Neural progenitor cell (in vitro differentiated cells): ENCODE measurements at regions not wholly inside any gene's neighbourhood (a gene's known extent, or its start where the extent isn't known, plus 50 kb on each side); places are given as distances from the start of the nearest gene placed in this dataset.

ENCODE experiments used
- EZH2 ChIP-seq: fragments of 200-600 bp; sonication (generic); IDR thresholded peaks from 2 replicates; pipeline ENCODE4 v1.6.1; 2017; ENCODE audit warnings: antibody characterized with exemption, mild to moderate bottlenecking, moderate library complexity
- TF ChIP-seq, protein P1 (sequence below): fragments of 200-600 bp; sonication (generic); IDR thresholded peaks from 2 replicates; pipeline ENCODE4 v1.5.1; 2017; ENCODE audit warnings: antibody characterized with exemption, mild to moderate bottlenecking

DNA sequence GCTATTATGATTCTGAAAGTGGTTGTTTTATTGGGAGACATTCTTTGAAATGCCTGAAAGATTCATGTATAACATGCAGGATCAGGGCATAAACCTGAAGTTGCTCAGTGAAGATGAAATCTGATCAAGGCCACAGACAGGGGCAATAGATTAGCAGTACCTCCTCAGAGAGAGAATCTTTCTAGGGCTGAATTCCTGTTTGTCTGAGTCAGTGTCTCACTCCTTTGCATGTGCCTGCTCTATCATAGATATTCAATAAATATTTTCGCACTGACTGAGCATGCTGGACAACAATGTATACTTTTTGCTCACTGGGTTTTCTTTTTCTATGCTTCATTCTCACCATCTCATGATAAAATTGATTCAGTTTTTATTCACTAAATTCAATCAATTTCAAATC is 49.8 kb upstream of the PFN2 start:
- TF ChIP-seq, protein P1, sequence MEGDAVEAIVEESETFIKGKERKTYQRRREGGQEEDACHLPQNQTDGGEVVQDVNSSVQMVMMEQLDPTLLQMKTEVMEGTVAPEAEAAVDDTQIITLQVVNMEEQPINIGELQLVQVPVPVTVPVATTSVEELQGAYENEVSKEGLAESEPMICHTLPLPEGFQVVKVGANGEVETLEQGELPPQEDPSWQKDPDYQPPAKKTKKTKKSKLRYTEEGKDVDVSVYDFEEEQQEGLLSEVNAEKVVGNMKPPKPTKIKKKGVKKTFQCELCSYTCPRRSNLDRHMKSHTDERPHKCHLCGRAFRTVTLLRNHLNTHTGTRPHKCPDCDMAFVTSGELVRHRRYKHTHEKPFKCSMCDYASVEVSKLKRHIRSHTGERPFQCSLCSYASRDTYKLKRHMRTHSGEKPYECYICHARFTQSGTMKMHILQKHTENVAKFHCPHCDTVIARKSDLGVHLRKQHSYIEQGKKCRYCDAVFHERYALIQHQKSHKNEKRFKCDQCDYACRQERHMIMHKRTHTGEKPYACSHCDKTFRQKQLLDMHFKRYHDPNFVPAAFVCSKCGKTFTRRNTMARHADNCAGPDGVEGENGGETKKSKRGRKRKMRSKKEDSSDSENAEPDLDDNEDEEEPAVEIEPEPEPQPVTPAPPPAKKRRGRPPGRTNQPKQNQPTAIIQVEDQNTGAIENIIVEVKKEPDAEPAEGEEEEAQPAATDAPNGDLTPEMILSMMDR, result no peak
- TF ChIP-seq EZH2, result no peak
